IMR-90 (cell line): ENCODE measurements at regions not wholly inside any gene's neighbourhood (a gene's known extent, or its start where the extent isn't known, plus 50 kb on each side); places are given as distances from the start of the nearest gene placed in this dataset.

Source experiments
- ATAC-seq: fragments of 200-7000 bp; cut with Tn5 transposase; 2 replicates; pipeline ENCODE4 v1.9.1; 2020; ENCODE audit warnings: low read depth, mild to moderate bottlenecking, moderate library complexity
- BruUV-seq: library from RNA; stranded (reverse); fragments of 400-500 nt; replicated peaks from 2 replicates; lab custom pipeline; 2021; lab: Mats Ljungman, UMichigan
- CTCF ChIA-PET: fragments of 300-600 bp; formaldehyde crosslinking; extraction: SDS; loops from one replicate; lab custom pipeline; 2021; ENCODE audit warnings: antibody characterized with exemption; lab: Yijun Ruan, JAX
- POLR2A ChIA-PET: fragments of 300-600 bp; sonication (Branson Sonifier 250); formaldehyde crosslinking; loops from one replicate; lab custom pipeline; 2022; ENCODE audit warnings: antibody characterized with exemption; ENCODE audit not compliant: unreplicated experiment; lab: Charles Lee
- DNase-seq: peaks from one replicate; pipeline ENCODE4 v3.0.0; 2013
- H2AFZ ChIP-seq: replicated peaks from 2 replicates; pipeline ENCODE3; 2013; ENCODE audit warnings: low read length, mild to moderate bottlenecking; ENCODE audit not compliant: poor library complexity
- H2AK5ac ChIP-seq: 2 replicates; pipeline ENCODE4 v1.6.1; 2013; ENCODE audit warnings: low read depth, low read length, inconsistent platforms
- H2AK9ac ChIP-seq: replicated peaks from 2 replicates; pipeline ENCODE3; 2013; ENCODE audit warnings: mild to moderate bottlenecking, low read depth, low read length, moderate library complexity; ENCODE audit not compliant: poor library complexity
- H2BK120ac ChIP-seq: 2 replicates; pipeline ENCODE4 v1.6.1; 2013; ENCODE audit warnings: low read depth, low read length, inconsistent platforms
- H2BK15ac ChIP-seq: 3 replicates; pipeline ENCODE4 v1.6.1; 2013; ENCODE audit warnings: low read depth, low read length, inconsistent platforms
- H2BK20ac ChIP-seq: 2 replicates; pipeline ENCODE4 v1.6.1; 2013; ENCODE audit warnings: low read depth, mild to moderate bottlenecking, inconsistent platforms, low read length, moderate library complexity
- H2BK5ac ChIP-seq: 2 replicates; pipeline ENCODE4 v1.6.1; 2013; ENCODE audit warnings: mild to moderate bottlenecking, low read depth, low read length, inconsistent platforms; ENCODE audit not compliant: poor library complexity, severe bottlenecking
- H3K14ac ChIP-seq: replicated peaks from 2 replicates; pipeline ENCODE4 v1.6.1; 2013; ENCODE audit warnings: low read depth, low read length, inconsistent platforms
- H3K18ac ChIP-seq: 2 replicates; pipeline ENCODE4 v1.6.1; 2013; ENCODE audit warnings: low read depth, low read length, control low read depth
- H3K23ac ChIP-seq: 2 replicates; pipeline ENCODE4 v1.6.1; 2013; ENCODE audit warnings: low read depth, low read length, inconsistent platforms
- H3K27ac ChIP-seq: 2 replicates; pipeline ENCODE4 v1.5.1; 2013; ENCODE audit warnings: mild to moderate bottlenecking, control low read depth, low read length; ENCODE audit not compliant: insufficient read depth
- H3K27me3 ChIP-seq: 2 replicates; pipeline ENCODE4 v1.6.1; 2013; ENCODE audit warnings: low read length; ENCODE audit not compliant: control insufficient read depth, insufficient read depth
- H3K36me3 ChIP-seq: 2 replicates; pipeline ENCODE4 v1.6.1; 2013; ENCODE audit warnings: low read length, mixed read lengths; ENCODE audit not compliant: control insufficient read depth, insufficient read depth
- H3K4ac ChIP-seq: 2 replicates; pipeline ENCODE4 v1.6.1; 2013; ENCODE audit warnings: low read depth, low read length, inconsistent platforms
- H3K4me1 ChIP-seq: 2 replicates; pipeline ENCODE4 v1.6.1; 2013; ENCODE audit warnings: low read length, mixed read lengths; ENCODE audit not compliant: control insufficient read depth, insufficient read depth
- H3K4me2 ChIP-seq: 2 replicates; pipeline ENCODE4 v1.6.1; 2013; ENCODE audit warnings: low read depth, mild to moderate bottlenecking, control low read depth, low read length, moderate library complexity
- H3K4me3 ChIP-seq: 2 replicates; pipeline ENCODE4 v1.5.1; 2013; ENCODE audit warnings: low read depth, mild to moderate bottlenecking, control low read depth, low read length, moderate library complexity; ENCODE audit not compliant: insufficient read depth
- H3K56ac ChIP-seq: 2 replicates; pipeline ENCODE4 v1.6.1; 2013; ENCODE audit warnings: low read length, inconsistent platforms; ENCODE audit not compliant: insufficient read depth; ENCODE audit errors: extremely low read depth
- H3K79me1 ChIP-seq, 2 experiments: 2 replicates each; pipeline ENCODE4 v1.6.1; 2013; ENCODE audit warnings: low read length in 2 of 2, inconsistent platforms in 1 of 2, low read depth in 1 of 2
- H3K9ac ChIP-seq: 2 replicates; pipeline ENCODE4 v1.6.1; 2013; ENCODE audit warnings: low read depth, low read length, control low read depth
- H3K9me1 ChIP-seq: 2 replicates; pipeline ENCODE4 v1.6.1; 2013; ENCODE audit warnings: low read length, inconsistent platforms; ENCODE audit not compliant: insufficient read depth
- H3K9me3 ChIP-seq: 2 replicates; pipeline ENCODE4 v1.6.1; 2013; ENCODE audit warnings: low read length; ENCODE audit not compliant: control insufficient read depth, insufficient read depth
- H4K20me1 ChIP-seq: 2 replicates; pipeline ENCODE4 v1.6.1; 2013; ENCODE audit warnings: low read length, inconsistent platforms; ENCODE audit not compliant: insufficient read depth
- H4K5ac ChIP-seq: 2 replicates; pipeline ENCODE4 v1.6.1; 2013; ENCODE audit warnings: mild to moderate bottlenecking, low read depth, low read length, control low read depth
- H4K8ac ChIP-seq, 2 experiments: 2 replicates each; pipeline ENCODE4 v1.6.1; 2013; ENCODE audit warnings: low read depth in 2 of 2, low read length in 2 of 2, control low read depth in 1 of 2, inconsistent platforms in 1 of 2
- H4K91ac ChIP-seq: 2 replicates; pipeline ENCODE4 v1.6.1; 2013; ENCODE audit warnings: low read depth, low read length, inconsistent platforms; ENCODE audit not compliant: insufficient read depth
- RFX5 ChIP-seq: IDR thresholded peaks from 2 replicates; pipeline ENCODE4 v1.8.0; 2012; ENCODE audit warnings: low read depth, mild to moderate bottlenecking, low read length, moderate library complexity
- WGBS, 2 experiments: methylation state at CpG; one replicate each; pipeline versions ENCODE4 v1.1.5 to v1.1.7; 2013; ENCODE audit warnings: missing lambda C conversion rate in 2 of 2; ENCODE audit not compliant: insufficient read length in 1 of 2; ENCODE audit errors: extremely low coverage in 2 of 2; 5-methylcytosine and 5-hydroxymethylcytosine counted together
- dilution Hi-C: fragments of 300-500 bp; cut with HindIII; formaldehyde crosslinking; loops from one replicate; pipeline ENCODE4 v1.14.3; 2018; ENCODE audit warnings: low sequenced_read_pairs; ENCODE audit not compliant: unreplicated experiment
- in situ Hi-C: fragments of 300-500 bp; cut with MboI; formaldehyde crosslinking; loops from 3 replicates; pipeline ENCODE4 v1.14.3; 2019; ENCODE audit warnings: low sequenced_read_pairs, inconsistent platforms, mixed read lengths
- intact Hi-C: fragments of 100-400 bp; cut with micrococcal nuclease; formaldehyde crosslinking; loops from 2 replicates; pipeline ENCODE4 v1.10.0; 2022

DNA sequence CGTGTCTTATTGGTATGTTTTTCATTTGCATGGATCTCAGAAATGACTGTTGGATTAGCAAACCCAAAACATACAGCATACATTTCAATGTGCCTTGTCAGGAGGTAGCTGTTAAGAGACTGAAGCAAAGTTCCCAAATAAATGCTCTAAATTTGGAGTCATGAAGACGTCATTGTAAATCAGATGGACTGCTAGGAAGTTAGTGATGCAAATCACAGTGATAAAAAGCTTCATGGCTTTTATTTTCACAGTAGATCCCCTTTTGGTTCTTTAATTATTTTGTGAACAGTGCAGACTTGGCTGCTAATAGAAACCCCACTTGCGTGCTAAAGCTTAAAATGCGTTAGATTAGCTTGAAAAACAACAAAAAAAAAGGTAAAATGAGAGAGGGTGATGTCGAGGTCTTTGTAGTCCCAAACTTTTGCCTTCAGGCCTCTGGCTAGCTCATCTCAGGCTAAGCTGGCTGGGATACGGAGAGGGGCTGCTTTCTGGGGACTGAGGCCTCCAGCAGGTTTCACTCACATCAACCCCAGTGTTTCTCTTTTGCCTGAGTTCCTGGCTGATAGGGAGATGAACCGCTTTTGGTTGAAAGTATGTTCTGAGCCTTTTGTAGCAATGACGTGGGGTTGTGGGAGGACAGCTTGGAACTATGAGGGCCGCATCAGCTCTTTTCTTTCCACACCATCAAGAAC is 107.1 kb upstream of the CDCA7L start:
- Histone ChIP-seq H3K4me2 (no peak overlapping the region), H3K14ac (no peak overlapping the region), H3K23ac (no peak overlapping the region), H3K9ac (no peak overlapping the region), H3K27ac (no peak overlapping the region), H3K9me3 (no peaks in the 10 kb centered on the region), H2AK9ac (no peak overlapping the region), H3K56ac (no peak overlapping the region), H3K4me3 (no peak overlapping the region), H4K5ac (no peak overlapping the region), H3K9me1 (no peaks in the 10 kb centered on the region), H2BK15ac (no peak overlapping the region), H2BK20ac (no peak overlapping the region), H4K8ac (no peak overlapping the region), H3K18ac (no peak overlapping the region), H4K20me1 (no peaks in the 10 kb centered on the region), H3K4me1 (no peaks in the 10 kb centered on the region), H4K91ac (no peak overlapping the region), H2AK5ac (no peak overlapping the region), H3K27me3 (no peaks in the 10 kb centered on the region), H2AFZ (no peak overlapping the region), H3K79me1 (no peaks in the 10 kb centered on the region), H2BK5ac (no peak overlapping the region), H3K4ac (no peak overlapping the region), H2BK120ac (no peak overlapping the region), H3K36me3 (no peaks in the 10 kb centered on the region)
- ChIA-PET CTCF (interaction anchor here (0.6 to 1.8 kb wide), 4 partner anchors 12 to 556 kb away, joined by 3 to 7 read pairs (median 5); no protein-coding TSS in a partner anchor), POLR2A (no interaction called here)
- no peak for TF ChIP-seq RFX5
- no peak for ATAC-seq
- 40% methylated on average over 3 of the region's 9 CpGs; no CpG with 5 or more reads in 1 of the 2 experiments for WGBS, 2 experiments
- intact Hi-C loops, result no loop called here
- no TSS peak for BruUV-seq
- in situ Hi-C loops, result no loop called here
- dilution Hi-C loops, result no loop called here
- no peak for DNase-seq
